ENCODE measurements at regions not wholly inside any gene's neighbourhood (a gene's known extent, or its start where the extent isn't known, plus 50 kb on each side); places are given as distances from the start of the nearest gene placed in this dataset.

DNA sequence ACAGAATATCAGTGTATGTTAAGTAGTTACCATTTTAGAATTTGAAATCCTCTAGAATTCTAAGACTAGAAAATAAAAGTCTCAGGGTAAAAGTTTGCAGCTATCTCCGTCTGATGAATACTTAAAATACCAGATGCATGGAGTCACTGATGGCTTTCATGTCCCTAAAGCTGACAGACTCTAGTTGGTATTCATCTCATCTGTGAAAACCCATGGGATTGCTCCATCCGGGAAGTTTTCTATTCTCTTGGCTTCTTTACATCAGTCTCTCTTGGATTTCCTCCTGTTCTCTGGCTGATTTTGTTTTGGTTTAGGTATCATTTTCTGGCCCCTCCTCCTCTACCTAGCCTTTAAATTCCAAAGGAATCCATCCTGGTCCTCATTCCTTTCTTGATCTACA is 465.6 kb upstream of the POU3F3 start:
- TF ChIP-seq EZH2 (optimal IDR thresholded peaks at IDR 0.05; ENCODE audit: low read depth, low read length) (no peak), EZH2phosphoT487 (IDR thresholded peaks at IDR 0.05; ENCODE audit: low read length) (no peak)
- TF ChIP-seq, protein P1, sequence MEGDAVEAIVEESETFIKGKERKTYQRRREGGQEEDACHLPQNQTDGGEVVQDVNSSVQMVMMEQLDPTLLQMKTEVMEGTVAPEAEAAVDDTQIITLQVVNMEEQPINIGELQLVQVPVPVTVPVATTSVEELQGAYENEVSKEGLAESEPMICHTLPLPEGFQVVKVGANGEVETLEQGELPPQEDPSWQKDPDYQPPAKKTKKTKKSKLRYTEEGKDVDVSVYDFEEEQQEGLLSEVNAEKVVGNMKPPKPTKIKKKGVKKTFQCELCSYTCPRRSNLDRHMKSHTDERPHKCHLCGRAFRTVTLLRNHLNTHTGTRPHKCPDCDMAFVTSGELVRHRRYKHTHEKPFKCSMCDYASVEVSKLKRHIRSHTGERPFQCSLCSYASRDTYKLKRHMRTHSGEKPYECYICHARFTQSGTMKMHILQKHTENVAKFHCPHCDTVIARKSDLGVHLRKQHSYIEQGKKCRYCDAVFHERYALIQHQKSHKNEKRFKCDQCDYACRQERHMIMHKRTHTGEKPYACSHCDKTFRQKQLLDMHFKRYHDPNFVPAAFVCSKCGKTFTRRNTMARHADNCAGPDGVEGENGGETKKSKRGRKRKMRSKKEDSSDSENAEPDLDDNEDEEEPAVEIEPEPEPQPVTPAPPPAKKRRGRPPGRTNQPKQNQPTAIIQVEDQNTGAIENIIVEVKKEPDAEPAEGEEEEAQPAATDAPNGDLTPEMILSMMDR (IDR thresholded peaks at IDR 0.05; ENCODE audit: low read length): no peak

Measured in MM.1S (cell line).